ENCODE measurements at regions not wholly inside any gene's neighbourhood (a gene's known extent, or its start where the extent isn't known, plus 50 kb on each side); places are given as distances from the start of the nearest gene placed in this dataset.
"Not testable (repeated sequence)": the region's sequence is repeated elsewhere in the genome, so short reads cannot be mapped to it uniquely, and the experiment has no call there.

DNA sequence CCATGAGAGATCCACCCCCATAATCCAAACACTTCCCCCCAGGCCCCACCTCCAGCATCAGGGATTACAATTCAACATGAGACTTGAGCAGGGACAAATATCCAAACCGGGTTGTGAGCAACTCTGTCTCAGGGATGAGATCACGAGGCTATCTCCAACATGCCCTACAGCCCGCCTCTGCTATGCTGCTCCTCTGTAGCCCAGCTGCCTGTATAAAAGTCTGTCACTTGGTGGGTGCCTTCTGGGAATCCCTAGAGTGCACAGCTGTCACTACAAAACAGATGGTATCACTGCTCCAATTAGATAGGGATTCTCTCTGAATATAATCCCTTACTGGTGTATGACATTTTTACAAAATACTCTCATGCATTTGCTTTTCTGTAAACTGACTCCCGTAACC, 114.9 kb upstream of the NANOS1 start:
- DNase-seq (ENCODE audit: low read depth) = no peak

DNA sequence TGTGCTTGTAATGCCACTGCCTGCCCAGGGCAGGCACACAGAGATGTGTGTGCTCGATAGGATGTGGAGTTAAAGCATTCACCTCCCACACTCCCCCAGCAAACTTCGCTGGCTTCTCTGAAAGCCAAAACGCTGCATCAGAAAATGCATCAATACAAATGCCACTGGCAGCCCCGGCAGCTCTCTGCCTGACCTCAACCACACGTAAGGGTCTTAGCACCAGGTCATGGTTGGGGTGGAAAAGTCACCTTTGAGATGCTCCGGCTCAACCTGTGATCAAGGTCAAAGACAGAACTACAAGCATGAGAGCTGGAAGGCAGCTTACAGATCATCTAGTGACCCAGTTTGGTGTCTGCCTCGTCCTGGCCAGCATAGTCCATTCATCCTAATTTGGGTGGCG, 114.4 kb upstream of the NANOS1 start:
- no peak for DNase-seq (ENCODE audit: low read depth)

DNA sequence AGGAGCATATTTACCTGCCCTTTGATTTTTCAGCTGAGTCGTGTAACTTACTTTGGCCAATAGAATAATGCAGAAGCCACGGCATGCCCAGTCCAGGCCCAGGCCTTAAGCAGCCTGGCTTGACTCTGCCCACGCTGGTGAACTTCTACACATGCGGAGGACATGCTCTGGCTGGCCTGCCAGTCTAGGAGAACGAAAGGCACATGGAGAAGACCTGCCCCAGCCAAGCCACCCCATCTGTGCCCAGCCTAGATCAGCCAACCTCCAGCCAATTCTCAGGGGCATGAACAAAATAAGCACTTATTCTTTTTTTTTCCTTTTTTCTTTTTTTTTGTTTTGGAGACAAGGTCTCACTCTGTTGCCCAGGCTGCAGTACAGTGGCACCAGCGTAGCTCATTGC, 112.7 kb upstream of the NANOS1 start:
- no peak for DNase-seq (ENCODE audit: low read depth)

DNA sequence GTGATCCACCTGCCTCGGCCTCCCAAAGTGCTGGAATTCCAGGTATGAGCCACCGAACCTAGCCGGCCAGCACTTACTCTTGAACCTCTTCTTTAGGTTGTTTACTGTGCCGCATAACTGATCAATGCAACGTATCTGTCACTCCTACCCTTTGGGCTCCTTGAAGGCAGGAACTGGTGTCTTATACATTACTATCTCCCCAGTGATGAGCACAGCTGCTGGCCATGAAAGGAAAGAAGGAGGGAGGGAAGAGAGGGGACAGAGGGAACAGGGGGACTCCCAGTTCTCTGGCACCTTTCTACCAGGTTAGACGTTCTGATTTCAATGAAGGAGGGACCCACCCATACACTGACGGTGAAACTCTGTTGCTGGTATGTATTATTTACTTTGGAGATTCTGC, 111.8 kb upstream of the NANOS1 start:
- DNase-seq (ENCODE audit: low read depth) = no peak

- DNase-seq (ENCODE audit: low read depth) = no peak
Observed at GRCh38 chr10:118918116-118918515, 111.4 kb upstream of the NANOS1 start.

DNA sequence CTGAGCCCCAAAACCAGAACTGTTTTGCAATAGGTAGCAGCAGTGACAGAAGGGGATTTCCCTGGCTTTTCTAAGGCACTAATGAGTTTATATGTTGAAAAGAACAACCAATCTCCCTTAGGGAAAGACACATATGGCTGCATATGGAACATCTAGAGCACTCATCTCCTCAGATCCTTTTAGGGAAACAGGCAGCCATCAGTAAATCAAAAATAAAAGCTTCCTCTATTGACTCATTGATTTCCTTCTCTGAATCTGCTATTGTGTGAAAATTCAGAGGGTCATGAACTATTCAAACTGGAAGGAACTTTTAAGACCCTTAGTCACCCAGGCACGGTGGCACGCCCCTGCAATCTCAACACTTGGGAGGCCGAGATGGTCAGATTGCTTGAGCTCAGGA, 110.9 kb upstream of the NANOS1 start:
- no peak for DNase-seq (ENCODE audit: low read depth)

DNA sequence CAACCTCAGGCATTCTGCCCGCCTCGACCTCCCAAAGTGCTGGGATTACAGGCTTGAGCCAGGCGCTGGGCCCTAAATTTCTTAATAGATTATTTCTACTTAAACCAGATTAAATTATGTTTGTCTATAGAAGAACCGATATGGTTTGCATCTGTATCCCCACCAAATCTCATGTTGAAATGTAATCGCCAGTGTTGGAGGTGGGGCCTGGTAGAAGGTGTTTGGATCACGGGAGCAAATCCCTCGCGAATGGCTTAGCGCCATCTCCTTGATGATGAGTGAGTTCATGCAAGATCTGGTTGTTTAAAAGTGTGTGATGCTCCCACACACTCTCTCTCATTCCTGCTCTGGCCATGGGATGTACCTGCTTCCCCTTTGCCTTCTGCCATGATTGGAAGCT, 109.3 kb upstream of the NANOS1 start:
- DNase-seq (ENCODE audit: low read depth) = no peak

- no peak for DNase-seq (ENCODE audit: low read depth)
Observed at GRCh38 chr10:118922226-118922625, 107.3 kb upstream of the NANOS1 start.

DNA sequence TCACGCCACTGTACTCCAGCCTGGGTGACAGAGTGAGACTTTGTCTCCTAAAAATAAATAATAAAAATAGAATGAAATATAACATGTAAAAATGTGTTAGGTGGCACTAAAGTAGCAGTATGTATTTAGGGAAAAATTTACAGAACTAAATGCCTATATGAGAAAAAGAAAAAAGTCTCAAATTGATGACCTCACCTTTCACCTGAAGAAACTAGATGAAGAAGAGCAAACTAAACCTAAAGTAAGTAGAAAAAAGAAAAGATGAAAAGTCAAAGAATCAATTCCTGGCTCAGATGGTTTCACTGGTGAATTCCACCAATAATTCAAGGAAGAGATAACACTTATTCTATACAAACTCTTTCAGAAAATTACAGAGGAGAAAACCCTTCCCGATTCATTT, 106.5 kb upstream of the NANOS1 start:
- DNase-seq (ENCODE audit: low read depth) = no peak

GRCh38 chr10:118924493-118924892, 105.0 kb upstream of the NANOS1 start:
- DNase-seq (ENCODE audit: low read depth) = no peak

- no peak for DNase-seq (ENCODE audit: low read depth)
Observed at GRCh38 chr10:118925404-118926071, 104.0 kb upstream of the NANOS1 start.

- DNase-seq (ENCODE audit: low read depth) = no peak
Observed at GRCh38 chr10:118926072-118926417, 103.5 kb upstream of the NANOS1 start.

GRCh38 chr10:118926441-118926840, 103.1 kb upstream of the NANOS1 start:
- no peak for DNase-seq (ENCODE audit: low read depth)

DNA sequence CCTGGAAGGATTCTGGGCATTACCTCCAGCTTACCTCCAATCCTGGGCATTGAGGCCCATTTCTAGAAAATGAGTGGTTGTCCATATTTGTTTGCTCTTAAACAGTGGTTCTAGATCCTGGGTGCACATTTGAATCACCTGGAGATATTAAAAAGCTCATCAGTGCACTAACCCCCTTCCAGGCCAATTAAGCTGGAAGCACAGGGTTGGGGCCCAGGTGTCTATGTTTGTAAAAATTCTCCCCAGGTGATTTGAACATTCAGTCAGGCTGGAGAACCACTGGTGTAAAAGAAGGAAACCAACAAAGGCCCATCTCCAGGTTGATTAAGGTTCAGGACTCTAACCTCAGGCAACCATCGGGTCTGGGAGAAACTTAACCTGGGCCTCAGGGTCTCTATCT, 102.6 kb upstream of the NANOS1 start:
- DNase-seq (ENCODE audit: low read depth) = no peak

DNA sequence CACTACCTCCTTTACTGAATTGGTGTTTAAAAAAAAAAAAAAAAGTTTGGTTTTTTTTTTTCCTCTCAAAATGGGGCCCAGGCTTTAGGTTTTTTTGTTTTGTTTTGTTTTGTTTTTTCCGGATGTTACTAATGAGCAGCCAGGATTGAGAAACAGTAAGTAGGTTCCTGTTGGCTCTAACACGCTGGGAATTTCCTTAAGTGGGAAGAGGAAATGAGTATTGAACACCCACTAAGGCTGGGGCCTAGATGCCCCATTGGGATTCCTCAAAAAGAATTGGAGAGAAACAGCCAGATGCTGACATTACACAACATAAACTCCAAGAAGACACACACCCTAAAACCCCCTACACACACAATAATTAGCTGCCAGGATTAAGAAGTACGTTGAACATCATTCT, 102.2 kb upstream of the NANOS1 start:
- no peak for DNase-seq (ENCODE audit: low read depth)

DNA sequence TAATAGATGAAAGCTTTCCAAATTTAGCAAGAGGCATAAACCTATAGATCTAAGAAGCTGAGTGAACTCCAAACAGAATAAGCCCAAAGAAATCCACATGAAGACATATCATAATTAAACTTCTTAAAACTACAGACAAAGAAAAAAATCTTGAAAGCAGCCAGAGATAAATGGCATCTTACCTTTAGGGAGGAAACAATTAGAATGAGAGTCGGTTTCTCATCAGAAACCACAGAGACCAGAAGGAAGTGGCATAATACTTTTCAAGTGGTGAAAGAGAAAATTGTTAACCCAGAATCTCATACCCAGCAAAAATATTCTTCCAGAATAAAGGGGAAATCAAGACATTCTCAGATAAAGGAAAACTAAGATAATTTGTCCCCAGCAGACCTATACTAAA, 98.9 kb upstream of the NANOS1 start:
- no peak for DNase-seq (ENCODE audit: low read depth)

DNA sequence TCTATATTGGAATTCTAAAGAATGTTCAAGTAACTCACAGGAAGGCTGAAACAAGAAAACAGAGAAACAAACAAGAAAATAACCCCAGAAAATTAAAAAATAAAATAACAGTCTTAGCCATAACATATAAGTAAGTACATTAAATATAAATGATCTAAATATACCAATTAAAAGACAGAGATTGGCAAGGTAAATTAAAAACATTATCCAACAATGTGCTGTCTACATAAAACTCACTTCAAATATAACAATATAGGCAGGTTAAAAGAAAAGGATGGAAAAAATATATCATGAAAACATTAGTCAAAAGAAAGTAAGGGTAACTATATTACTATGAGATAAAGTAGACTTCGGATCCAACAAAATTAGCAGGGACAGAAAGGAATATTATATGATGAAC, 98.1 kb upstream of the NANOS1 start:
- no peak for DNase-seq (ENCODE audit: low read depth)

- not testable (repeated sequence) for DNase-seq (ENCODE audit: low read depth)
Observed at GRCh38 chr10:118932154-118932553, 97.4 kb upstream of the NANOS1 start.

GRCh38 chr10:118937226-118937625, 92.3 kb upstream of the NANOS1 start:
- no peak for DNase-seq (ENCODE audit: low read depth)

GRCh38 chr10:118939211-118940007, 90.1 kb upstream of the NANOS1 start:
- DNase-seq (ENCODE audit: low read depth) = no peak

- peak; percentile 15 for DNase-seq (ENCODE audit: low read depth)
Observed at GRCh38 chr10:118940386-118940785, 89.1 kb upstream of the NANOS1 start.

DNA sequence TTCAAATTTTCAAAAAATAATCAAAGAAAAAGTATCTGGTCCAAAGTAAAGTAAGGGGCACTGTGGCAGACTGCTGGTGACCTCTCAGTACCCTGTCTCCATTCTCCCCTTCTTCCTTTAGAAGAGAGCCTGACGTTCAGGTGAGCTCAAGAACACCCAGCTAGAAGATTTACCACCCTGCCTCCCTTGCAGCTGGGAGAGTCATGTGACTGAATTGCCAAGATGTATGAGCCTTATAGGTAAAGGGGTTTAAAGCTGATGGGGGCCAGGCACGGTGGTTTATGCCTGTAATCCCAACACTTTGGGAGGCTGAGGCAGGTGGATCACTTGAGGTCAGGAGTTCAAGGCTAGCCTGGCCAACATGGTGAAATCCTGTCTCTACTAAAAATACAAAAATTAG, 86.3 kb upstream of the NANOS1 start:
- DNase-seq (ENCODE audit: low read depth) = no peak

DNA sequence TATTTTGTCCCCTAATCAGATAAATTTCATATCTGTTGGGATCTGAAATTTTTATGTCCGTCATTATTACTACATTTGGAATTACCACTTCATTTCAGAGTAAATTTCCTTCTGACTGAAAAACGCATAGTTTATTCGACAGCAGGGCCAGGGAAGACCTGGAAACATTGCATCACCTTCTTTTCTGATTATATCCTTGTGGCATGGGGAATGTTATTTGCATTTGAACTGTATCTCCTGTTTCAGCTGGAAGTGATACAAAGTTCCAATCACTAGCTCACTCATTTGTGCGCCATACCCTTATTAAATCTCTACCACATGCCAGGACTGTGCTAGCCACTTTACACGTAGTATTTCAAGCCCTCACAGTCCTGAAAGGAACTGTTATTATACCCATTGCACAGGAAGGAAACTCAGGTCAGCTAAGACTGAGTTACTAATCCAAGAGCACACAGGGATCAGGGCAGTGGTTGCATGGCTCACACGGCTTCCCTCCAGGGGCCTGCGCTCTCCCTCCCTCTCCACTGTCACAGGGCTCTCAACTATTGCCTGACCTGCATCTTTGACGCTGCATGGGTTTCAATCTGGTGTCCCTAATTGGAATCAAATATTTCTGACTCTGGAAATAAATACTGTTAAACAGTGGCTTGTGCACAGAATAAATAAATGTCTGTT, 84.4 kb upstream of the NANOS1 start:
- no peak for DNase-seq (ENCODE audit: low read depth)
